ENCODE measurements at regions not wholly inside any gene's neighbourhood (a gene's known extent, or its start where the extent isn't known, plus 50 kb on each side); places are given as distances from the start of the nearest gene placed in this dataset.

DNA sequence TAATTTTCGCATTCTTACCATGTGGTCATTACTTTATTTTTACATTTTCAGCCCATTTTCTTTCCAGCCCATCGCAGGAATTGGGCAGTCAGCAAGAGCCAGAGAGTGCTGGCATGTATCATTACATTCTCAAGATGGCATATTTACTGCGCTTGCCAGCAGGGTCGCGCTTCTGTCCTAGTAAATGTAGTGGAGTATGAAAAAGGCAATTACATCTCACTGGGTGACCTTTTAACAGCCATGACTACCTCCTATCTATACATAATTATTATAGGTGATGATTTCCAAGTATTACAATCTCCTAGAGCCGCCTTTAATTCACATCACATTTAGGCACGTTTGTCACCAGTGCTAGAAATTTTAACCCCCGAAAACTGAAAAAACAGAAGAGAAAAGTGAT lies 433.7 kb upstream of the MGMT start:
- DNase-seq, result no peak

GRCh38 chr10:129033790-129034272 lies 433.2 kb upstream of the MGMT start:
- no peak for DNase-seq

DNA sequence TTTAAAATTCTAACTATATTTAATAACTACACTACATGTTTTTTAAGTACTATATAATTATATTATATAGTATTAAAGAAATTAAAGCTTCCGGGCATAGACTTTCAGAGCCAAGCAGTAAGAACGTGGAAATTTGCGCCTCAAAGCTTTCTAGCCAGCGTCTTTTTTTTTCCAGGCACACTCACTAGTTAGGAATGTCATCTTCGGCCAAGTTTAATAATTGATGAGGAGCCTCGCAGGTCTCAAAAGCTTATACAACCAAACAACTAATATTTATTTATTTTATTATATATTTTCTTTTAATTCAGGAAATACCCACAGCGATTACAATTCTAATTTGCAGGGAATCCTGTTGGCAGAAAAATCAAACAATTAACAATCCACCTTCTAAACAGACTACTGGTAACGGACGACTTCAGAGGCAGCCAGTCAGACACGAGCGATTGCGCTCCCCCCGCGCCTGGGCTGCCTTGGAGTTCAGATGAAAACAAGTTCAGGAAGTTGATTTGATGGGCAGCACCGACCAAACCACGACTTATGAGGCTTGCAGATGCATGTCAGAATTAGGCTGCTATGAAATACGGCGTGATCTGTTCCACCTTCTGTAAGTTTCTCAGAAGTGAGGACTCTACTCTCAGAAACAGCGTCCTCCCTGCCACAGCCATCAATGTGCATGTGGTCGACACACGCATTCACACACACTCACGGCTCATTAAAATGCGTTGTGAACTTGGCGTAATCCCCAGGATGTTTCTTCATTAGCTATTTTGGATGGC lies 431.8 kb upstream of the MGMT start:
- peak; percentile 54 to 74 for DNase-seq

- DNase-seq, result no peak
Measured at GRCh38 chr10:129038522-129038921, 428.5 kb upstream of the MGMT start.

GRCh38 chr10:129039406-129040370 lies 427.4 kb upstream of the MGMT start:
- no peak for DNase-seq

GRCh38 chr10:129040377-129040776 lies 426.7 kb upstream of the MGMT start:
- no peak for DNase-seq

DNA sequence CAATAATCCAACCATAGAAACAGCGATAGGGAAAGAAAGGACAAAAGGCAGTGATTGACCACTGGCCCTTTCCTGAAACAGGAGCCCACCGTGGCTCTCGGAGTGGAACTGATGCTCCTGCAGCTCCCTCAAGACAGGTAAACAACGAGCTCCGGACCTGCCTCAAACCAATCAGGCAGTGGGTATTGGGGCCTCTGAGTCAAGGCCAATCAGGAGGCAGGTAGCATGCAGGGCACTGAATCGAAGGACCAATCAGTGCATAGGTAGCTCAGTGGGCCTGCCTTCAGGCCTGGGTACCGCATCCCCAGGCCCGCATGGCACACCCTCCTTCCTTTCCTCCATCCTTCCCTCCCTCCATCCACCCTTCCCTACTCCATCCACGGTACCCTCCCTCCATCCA lies 425.1 kb upstream of the MGMT start:
- DNase-seq, result no peak

GRCh38 chr10:129042776-129043595 lies 424.1 kb upstream of the MGMT start:
- DNase-seq, result no peak

- DNase-seq, result no peak
Measured at GRCh38 chr10:129043691-129044090, 423.4 kb upstream of the MGMT start.

- DNase-seq, result no peak
Measured at GRCh38 chr10:129045599-129045998, 421.4 kb upstream of the MGMT start.

DNA sequence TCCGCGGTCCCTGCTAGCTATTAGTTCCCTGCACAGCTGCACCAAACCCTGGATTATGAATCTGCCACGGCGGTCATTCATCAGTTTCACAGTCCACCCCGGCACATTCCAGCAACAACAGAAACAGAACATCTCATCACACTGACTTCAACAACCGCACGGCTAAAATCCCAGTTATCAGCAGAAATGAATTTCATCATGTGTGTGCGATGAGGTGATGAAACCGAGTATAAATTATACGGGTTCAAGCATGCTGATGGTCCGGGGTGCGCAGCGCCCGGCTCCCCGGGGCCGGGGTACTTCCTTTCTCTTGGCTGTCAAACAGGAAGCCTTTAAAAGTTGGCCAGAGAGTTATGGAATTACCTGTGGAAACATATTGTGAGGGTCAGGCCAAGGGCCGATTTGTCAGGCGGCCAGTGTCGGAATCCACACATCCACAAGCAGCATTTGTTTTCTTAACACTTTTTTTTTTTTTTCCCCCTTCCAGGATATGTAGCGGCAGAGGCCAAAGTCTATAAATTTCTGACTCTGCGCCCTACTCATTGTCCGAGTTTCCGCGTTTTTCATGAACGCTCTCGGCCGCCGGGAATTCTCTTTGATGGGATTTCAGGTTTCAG lies 420.9 kb upstream of the MGMT start:
- no peak for DNase-seq

DNA sequence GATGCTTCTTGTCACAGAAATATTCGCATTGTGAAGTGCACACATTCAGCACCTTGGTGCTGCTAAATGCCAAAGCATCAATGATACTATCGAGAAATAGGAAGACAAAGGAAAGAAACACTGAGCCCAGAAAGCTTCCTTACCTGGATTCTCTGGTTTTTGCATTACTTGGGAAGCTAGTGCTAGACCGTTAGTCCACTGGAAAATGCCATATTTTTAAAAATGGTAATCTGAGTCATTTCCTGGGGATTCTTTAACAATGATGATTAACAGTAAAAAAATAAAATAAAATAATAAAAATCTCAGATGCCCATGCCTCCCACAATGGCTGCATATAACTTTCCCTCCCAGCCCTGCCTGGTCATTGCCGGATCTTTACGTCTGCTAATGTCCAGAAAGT lies 420.1 kb upstream of the MGMT start:
- DNase-seq, result no peak

DNA sequence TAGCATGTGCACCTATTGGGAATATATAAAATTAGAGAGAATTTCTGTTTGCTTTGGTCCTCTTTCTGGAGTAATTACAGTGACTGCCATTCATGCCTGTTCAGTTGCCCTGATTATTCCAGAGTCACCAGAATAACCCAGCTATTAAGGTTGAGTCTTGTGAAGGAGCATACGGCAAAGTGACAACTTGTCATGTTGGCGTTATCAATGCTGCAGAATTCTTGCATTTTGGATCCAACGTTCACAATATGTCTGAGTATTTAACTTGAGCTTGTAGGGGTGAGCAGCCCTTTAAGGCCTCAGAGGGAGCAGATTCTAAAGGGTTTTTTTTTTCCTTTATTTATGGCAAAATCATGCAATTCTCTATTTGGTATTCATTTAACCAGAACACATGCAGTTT lies 419.4 kb upstream of the MGMT start:
- DNase-seq, result no peak

GRCh38 chr10:129048513-129048912 lies 418.5 kb upstream of the MGMT start:
- no peak for DNase-seq

DNA sequence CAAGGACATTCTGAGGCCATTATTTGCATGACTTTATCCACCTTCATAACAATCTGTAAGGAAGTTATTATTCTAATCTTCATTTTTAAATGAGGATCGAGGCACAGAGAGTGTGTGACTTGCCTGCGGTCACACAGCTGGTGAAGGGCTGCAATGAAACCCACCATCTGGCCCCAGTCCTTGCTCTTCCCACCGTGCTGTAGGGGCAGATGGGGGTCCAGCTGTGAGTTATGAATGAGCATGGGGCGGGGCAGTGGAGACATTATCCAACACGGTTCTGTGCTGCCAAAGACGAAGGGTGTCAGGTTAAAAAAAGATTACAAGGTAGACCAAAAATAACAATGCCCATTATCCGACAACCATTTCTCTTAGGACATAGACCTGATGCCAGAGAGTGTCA lies 417.5 kb upstream of the MGMT start:
- no peak for DNase-seq

DNA sequence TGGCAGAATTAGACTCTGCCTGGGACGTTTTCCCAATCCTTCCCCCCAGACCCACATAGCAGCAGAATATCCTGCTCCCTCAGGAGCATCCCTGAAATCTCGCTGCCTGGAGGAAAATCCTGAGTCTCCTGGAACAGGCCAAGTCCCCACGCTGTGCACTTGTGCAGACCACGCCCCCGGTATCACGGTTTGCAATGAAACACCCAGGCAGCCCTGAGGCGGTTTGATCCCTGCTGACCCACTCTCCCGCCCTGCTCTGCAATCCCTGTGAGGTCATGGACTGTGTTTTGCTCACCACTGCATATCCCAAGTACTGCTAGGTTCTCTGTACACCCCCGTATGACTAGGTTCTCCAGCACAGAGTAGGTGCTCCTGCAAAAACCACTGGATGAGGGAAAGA lies 411.8 kb upstream of the MGMT start:
- DNase-seq, result no peak

- DNase-seq, result no peak
Measured at GRCh38 chr10:129055986-129056385, 411.1 kb upstream of the MGMT start.

DNA sequence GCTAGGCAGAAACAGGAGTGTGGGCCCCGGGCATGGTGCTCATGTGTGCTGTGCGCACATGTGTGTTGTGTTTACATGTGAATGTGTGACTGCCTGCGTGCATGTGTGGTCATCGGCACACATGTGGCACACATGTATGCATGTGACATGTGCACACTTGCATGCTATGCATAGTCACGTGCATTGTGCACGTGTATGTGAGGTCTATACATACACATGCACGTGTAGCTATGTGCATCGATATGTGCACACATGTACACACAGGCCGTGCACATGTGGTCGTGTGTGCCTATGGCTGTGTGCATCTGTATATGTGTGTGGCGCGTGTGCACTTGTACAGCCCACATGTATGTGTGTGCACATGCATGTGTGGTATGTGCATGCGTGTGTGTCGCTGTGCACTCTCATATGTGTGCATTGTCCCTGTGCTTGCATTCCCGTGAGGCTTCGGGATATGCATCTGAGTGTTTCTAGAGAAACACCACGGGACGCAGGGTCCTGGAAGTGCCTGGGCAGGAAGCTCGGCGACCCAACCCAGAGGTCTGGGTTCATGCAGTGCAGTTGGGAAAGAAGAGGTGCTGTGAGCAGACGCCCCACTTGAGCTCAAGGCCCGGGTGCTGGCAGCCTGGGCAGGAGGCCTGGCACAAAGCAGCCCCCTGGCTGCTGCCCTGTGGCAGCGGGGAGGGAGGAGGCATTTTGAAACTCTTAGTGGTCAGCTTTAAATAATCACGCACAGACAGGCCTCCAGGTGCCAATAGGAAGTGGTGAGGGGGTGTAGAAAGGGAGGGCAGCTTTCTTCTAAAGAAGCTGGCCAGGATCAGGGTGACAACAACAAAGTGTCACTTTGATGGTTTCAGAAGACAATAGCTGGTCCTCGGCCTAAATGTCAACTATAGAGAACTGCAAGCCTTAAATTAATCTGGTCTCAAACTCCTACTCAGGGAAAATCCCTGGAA lies 410.0 kb upstream of the MGMT start:
- no peak for DNase-seq

DNA sequence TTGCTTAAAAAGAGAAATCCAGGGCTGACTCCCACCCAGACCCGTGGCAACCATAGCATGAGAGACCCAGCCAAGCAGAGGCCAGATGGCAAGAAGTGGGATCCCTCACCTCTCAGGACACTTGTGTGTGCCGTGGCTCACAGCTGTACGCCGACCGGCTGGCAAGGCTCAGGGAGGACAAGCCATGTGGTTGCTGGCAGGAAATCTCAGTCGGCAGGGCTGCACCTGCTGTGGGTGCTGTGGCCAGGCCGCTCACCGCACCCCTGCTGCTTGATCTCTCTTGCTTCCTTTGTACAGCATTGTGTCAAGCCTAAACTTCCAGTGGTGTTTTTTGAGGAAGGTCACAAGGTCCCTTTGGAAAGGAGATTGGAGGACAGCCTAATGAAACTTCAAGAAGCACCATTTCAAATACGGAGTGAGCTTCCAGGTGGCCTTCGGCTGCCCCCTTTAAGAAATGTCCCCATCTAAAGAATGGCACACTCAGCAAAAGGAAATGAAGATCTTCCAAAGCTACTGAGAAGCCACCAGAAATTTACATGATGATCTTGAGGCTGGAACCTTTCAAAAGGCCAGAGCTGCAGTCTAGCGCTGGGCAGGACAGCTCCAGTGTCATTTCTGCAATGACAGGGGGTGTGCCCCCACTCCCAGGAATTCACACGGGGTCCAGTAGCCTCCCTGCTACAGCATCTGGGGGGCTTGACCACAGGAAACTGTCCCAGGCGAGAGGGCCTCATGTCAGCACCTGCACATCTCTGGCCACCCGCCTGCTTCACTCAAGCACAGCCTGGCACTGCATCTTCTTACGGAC lies 409.0 kb upstream of the MGMT start:
- DNase-seq, result peak; percentile 40 to 45

GRCh38 chr10:129058664-129059155 lies 408.3 kb upstream of the MGMT start:
- DNase-seq, result no peak

Data from CD4-positive, alpha-beta T cell treated with Interleukin-4 for 1 hour (primary cell).